ENCODE measurements at regions not wholly inside any gene's neighbourhood (a gene's known extent, or its start where the extent isn't known, plus 50 kb on each side); places are given as distances from the start of the nearest gene placed in this dataset.

- Histone ChIP-seq H3K36me3 (ENCODE audit: control insufficient read depth, insufficient read depth, low read length) (no peaks in the 10 kb centered on the region), H2AFZ (ENCODE audit: low read length) (no peak overlapping the region), H3K9me3 (ENCODE audit: control insufficient read depth, insufficient read depth, low read depth, low read length) (no peaks in the 10 kb centered on the region), H3K79me2 (ENCODE audit: control insufficient read depth, insufficient read depth, low read length) (no peaks in the 10 kb centered on the region), H3K4me3 (replicated peaks in 1 of 4; ENCODE audit: control extremely low read depth in 1 of 4, insufficient read depth in 1 of 4, low read depth in 3 of 4, low read length in 4 of 4) (no peak overlapping the region), H3K9ac (ENCODE audit: insufficient read depth, low read length) (no peak overlapping the region), H3K4me1 (ENCODE audit: control insufficient read depth, extremely low read depth, insufficient read depth, low read length) (no peaks in the 10 kb centered on the region), H3K4me2 (ENCODE audit: extremely low read depth, insufficient read depth, low read length) (no peak overlapping the region), H4K20me1 (ENCODE audit: control insufficient read depth, extremely low read depth, insufficient read depth, low read length) (no peaks in the 10 kb centered on the region), H3K27me3 (ENCODE audit: control insufficient read depth, insufficient read depth, low read length) (no peaks in the 10 kb centered on the region), H3K27ac (ENCODE audit: insufficient read depth, low read length) (no peak overlapping the region)
- TF ChIP-seq EZH2 (IDR thresholded peaks at IDR 0.05; ENCODE audit: low read length, missing control alignments) = no peak
- TF ChIP-seq, protein P1, sequence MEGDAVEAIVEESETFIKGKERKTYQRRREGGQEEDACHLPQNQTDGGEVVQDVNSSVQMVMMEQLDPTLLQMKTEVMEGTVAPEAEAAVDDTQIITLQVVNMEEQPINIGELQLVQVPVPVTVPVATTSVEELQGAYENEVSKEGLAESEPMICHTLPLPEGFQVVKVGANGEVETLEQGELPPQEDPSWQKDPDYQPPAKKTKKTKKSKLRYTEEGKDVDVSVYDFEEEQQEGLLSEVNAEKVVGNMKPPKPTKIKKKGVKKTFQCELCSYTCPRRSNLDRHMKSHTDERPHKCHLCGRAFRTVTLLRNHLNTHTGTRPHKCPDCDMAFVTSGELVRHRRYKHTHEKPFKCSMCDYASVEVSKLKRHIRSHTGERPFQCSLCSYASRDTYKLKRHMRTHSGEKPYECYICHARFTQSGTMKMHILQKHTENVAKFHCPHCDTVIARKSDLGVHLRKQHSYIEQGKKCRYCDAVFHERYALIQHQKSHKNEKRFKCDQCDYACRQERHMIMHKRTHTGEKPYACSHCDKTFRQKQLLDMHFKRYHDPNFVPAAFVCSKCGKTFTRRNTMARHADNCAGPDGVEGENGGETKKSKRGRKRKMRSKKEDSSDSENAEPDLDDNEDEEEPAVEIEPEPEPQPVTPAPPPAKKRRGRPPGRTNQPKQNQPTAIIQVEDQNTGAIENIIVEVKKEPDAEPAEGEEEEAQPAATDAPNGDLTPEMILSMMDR (conservative IDR thresholded peaks at IDR 0.05 in 1 of 2, IDR thresholded peaks at IDR 0.05 in 1 of 2; ENCODE audit: low read depth in 1 of 2, low read length in 2 of 2) = no peak
- no peak for DNase-seq (ENCODE audit: low read depth in 2 of 2)
Measured at GRCh38 chr18:61057443-61057842, 275.8 kb upstream of the CDH20 start.

- TF ChIP-seq, protein P1 (conservative IDR thresholded peaks at IDR 0.05 in 1 of 2, IDR thresholded peaks at IDR 0.05 in 1 of 2; ENCODE audit: low read depth in 1 of 2, low read length in 2 of 2) = no peak
- no peaks in the 10 kb centered on the region for H3K4me1 ChIP-seq (ENCODE audit: control insufficient read depth, extremely low read depth, insufficient read depth, low read length)
- no peak for DNase-seq (ENCODE audit: low read depth in 2 of 2)
Measured at GRCh38 chr18:61062258-61062657, 271.0 kb upstream of the CDH20 start.

DNA sequence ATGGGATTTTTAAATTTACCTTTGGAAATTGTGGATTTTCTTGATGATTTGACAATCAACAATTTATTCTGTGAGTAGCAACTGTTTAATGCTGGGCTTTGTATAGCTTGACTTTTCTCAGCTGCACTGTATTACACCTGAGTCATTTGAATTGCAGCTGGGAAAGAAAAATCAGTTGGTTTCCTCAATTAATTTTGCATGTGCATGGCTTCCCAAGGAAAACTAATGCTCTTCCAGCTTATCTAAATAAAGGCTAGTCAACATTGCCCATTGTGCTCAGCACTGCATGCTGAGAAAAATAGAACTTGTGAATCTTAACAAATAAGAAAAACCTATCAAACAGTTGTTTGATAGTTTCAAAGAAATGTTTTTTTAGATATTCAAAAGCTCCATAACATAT, 268.3 kb upstream of the CDH20 start:
- no peaks in the 10 kb centered on the region for H3K9me3 ChIP-seq (ENCODE audit: control insufficient read depth, insufficient read depth, low read depth, low read length)
- no peaks in the 10 kb centered on the region for H4K20me1 ChIP-seq (ENCODE audit: control insufficient read depth, extremely low read depth, insufficient read depth, low read length)
- no peak overlapping the region for H3K9ac ChIP-seq (ENCODE audit: insufficient read depth, low read length)
- TF ChIP-seq EZH2 (IDR thresholded peaks at IDR 0.05; ENCODE audit: low read length, missing control alignments) = no peak
- TF ChIP-seq, protein P1 (conservative IDR thresholded peaks at IDR 0.05 in 1 of 2, IDR thresholded peaks at IDR 0.05 in 1 of 2; ENCODE audit: low read depth in 1 of 2, low read length in 2 of 2) = no peak
- no peak overlapping the region for H2AFZ ChIP-seq (ENCODE audit: low read length)
- no peak overlapping the region for H3K27ac ChIP-seq (ENCODE audit: insufficient read depth, low read length)
- no peaks in the 10 kb centered on the region for H3K79me2 ChIP-seq (ENCODE audit: control insufficient read depth, insufficient read depth, low read length)
- no peak overlapping the region for H3K4me3 ChIP-seq (replicated peaks in 1 of 4; ENCODE audit: control extremely low read depth in 1 of 4, insufficient read depth in 1 of 4, low read depth in 3 of 4, low read length in 4 of 4)
- H3K4me2 ChIP-seq (ENCODE audit: extremely low read depth, insufficient read depth, low read length) = no peak overlapping the region
- no peak for DNase-seq (ENCODE audit: low read depth in 2 of 2)
- H3K27me3 ChIP-seq (ENCODE audit: control insufficient read depth, insufficient read depth, low read length) = no peaks in the 10 kb centered on the region
- no peaks in the 10 kb centered on the region for H3K4me1 ChIP-seq (ENCODE audit: control insufficient read depth, extremely low read depth, insufficient read depth, low read length)
- H3K36me3 ChIP-seq (ENCODE audit: control insufficient read depth, insufficient read depth, low read length) = no peaks in the 10 kb centered on the region

More at GRCh38 chr18:61062258-61062657, 271.0 kb upstream of the CDH20 start:
- Histone ChIP-seq H3K36me3 (ENCODE audit: control insufficient read depth, insufficient read depth, low read length) (no peaks in the 10 kb centered on the region), H3K9ac (ENCODE audit: insufficient read depth, low read length) (no peak overlapping the region), H4K20me1 (ENCODE audit: control insufficient read depth, extremely low read depth, insufficient read depth, low read length) (no peaks in the 10 kb centered on the region), H2AFZ (ENCODE audit: low read length) (no peak overlapping the region), H3K27me3 (ENCODE audit: control insufficient read depth, insufficient read depth, low read length) (no peaks in the 10 kb centered on the region), H3K79me2 (ENCODE audit: control insufficient read depth, insufficient read depth, low read length) (no peaks in the 10 kb centered on the region), H3K27ac (ENCODE audit: insufficient read depth, low read length) (no peak overlapping the region), H3K4me3 (replicated peaks in 1 of 4; ENCODE audit: control extremely low read depth in 1 of 4, insufficient read depth in 1 of 4, low read depth in 3 of 4, low read length in 4 of 4) (no peak overlapping the region), H3K4me2 (ENCODE audit: extremely low read depth, insufficient read depth, low read length) (no peak overlapping the region), H3K9me3 (ENCODE audit: control insufficient read depth, insufficient read depth, low read depth, low read length) (no peaks in the 10 kb centered on the region)

All from fibroblast of lung (primary cell).